GM19238 (cell line): ENCODE measurements at regions not wholly inside any gene's neighbourhood (a gene's known extent, or its start where the extent isn't known, plus 50 kb on each side); places are given as distances from the start of the nearest gene placed in this dataset.

Experiments
- DNase-seq: peaks from one replicate; pipeline ENCODE4 v3.0.0; 2011; ENCODE audit warnings: low spot score; ENCODE audit not compliant: insufficient read length

DNA sequence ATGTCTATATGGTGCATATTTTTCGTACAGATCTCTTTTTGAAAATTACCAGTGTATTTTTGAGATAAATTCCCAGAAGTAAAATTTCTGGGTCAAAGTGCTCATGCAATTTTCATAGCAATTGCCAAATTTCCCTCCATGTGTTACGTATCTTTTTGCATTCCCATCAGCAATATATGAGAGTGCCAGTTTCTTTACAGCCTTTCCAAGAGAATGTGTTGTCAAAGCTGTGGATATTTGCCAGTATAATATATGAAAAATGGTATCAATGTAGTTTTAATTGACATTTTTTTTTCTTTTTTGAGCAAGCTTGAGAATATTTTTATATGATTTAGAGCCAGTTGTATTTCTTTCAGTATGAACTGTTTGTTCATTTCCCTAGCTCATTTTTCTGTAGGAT, 399.0 kb upstream of the KLF12 start:
- DNase-seq: no peak

DNA sequence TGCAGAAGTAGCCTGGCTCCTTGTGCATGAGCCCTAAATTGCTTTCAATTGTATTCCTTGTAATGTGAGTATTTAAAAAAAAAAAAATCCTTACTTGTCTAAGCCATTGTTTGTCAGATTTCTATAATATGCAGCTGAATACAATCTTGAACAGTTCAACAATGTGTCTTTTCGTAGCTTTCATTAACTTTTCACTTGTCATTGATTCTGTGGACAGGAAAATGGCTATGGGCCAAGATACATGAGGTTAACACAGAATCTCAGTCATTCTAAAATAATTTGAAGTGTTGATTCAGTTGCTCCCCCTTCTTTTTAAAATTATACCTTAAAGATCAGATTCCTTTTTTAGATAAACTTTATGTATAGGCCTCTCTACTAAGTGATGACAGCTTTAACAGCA, 395.8 kb upstream of the KLF12 start:
- DNase-seq: no peak

DNA sequence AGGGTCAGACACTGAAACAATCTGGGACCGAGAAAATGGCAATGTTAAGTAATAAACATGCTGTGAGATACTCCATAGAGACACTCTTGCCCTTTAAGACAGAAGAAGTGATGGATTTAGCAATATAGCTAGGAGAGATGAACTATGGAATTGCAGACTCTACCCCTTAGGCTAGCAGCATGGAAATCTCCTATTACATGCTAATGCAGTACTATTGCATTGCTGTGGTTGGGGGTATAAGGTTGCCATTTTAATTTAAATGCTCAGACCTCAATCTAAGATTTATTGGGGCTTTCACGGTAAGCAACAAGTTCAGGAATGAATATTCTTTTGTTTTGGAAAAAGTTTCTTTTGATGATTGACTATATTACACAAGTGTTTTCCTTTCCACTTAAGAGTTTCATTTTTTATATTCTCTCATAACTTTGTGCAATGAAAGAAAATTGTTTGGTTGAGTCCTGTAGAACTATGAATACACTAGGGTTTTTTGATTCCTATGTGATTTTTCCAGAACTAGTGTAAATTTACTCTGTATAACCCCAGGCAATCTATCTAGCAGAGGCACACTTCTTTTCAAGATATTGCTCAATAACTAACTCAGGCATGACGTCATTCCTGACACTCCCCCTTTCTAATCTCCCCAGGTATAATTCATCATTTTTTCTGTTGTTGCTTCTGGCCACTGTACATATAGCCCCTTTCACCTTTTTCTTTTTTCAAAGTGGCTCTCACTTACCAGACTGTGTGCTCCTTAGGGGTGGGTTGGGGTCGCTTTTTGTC, 394.7 kb upstream of the KLF12 start:
- no peak for DNase-seq

DNA sequence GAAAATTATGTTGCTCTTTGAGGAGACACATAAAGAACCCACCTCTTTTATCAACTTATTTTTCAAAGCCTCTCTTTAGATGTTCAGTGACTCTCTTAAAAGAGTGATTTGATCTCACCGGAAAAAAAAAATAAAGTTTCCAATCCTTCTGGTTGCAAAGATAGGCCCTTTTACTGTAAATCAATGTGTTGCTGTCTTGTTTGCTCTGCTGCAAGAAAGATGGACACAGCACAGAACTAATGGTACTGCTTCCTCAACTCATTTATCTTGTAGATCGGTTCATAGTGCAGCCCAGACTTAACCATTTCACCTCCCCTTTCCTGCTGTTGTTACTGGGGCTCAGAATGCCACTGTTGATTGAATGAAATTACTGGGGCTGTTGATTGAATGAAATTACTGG, 388.9 kb upstream of the KLF12 start:
- DNase-seq: no peak

DNA sequence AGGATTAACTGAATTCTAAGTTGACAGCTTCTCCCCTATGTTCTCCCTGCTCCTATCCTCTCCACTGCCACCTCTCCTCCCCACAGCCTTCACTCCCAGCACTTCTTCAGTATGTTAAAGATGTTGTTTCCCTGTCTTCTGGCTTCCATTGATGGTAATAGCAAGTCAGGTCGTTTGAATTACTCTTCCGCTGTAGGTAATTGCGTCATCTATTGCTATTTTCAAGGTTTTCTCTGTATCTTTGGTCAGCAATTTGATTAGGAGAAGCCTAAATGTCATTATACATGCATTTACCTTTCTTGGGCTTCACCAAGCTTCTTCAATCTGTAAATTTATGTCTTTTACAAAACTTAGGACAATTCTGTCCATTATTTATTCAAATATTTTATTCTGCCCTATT, 377.3 kb upstream of the KLF12 start:
- no peak for DNase-seq

DNA sequence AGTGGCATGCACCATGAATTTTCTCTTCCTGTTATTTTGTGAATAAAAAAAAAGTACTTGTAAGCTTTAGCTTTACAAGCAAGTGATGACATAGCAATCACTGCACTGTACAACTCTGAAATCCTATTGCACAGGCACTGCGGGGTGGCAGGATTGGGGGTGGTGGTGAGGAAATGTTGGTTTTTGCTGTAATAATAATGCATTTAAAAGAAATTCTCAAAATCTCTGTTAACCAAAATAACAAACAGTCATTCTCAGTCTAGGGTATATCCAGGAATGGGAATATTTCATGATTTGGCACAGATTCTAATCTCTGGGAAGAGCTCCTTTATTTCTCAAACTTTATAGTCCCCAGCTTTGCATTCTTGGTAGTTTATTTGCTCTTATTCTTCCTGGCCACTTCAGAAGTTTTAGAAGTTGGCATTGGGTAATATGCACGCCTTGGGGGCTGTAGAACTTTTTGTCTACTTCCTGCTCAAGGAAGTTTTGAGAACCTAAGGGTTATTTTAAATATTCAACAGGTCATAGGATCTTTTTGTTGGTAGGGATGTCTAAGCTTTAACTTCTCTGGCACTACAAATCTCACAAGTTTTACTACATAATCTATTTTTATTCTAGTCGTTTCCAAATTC, 353.0 kb upstream of the KLF12 start:
- no peak for DNase-seq

DNA sequence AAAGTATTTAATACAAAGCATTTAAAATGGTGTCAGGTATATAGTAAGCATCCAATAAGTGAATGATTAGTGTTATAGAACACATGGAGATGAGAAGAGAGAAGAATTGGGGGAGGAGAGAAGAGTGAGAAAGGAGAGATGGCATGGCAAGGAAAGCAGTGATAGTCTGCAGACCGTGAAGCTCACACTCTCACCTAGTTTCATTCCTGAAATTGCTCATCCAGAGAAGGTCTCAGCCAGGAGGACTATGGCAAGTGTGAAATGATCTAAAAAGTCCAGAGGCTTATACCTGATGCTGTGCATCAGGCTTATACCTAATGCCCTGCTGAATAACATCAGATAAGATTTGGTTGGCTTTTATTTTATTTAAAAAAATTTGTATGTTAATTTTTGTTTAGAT, 351.6 kb upstream of the KLF12 start:
- DNase-seq: no peak

DNA sequence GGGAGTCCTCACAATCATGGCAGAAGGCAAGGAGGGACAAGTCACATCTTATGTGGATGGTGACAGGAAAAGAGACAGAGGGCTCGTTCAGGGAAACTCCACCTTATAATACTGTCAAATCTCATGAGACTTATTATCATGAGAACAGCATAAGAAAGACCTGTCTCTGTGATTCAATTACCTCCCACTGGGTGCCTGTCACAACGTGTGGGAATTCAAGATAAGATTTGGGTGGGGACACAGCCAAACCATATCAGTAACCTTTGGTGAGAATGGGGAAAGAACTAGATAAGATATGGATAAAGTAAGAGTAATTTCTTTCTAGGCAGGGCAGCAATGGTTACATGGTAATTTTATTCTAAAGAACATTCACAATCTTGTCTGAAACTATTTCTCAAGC, 344.9 kb upstream of the KLF12 start:
- no peak for DNase-seq

DNA sequence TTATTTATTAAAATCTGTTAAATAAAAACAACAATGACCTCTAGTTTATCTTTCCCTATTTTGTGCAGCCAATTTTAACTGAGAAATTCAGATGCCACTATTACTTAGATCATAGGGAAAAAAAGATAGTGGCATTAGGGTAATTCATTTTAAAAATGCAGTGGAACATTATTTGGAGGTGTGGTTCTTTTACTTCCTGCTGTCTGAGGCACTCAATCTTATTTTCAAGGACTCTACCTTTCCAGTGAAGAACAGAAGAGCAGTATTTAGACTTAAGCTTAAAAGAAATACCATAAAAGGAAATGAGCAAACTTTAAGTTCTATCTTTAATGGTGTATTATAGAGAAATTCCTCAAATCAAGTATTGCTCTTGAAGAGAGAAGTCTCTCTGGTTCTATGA, 342.6 kb upstream of the KLF12 start:
- DNase-seq: no peak

DNA sequence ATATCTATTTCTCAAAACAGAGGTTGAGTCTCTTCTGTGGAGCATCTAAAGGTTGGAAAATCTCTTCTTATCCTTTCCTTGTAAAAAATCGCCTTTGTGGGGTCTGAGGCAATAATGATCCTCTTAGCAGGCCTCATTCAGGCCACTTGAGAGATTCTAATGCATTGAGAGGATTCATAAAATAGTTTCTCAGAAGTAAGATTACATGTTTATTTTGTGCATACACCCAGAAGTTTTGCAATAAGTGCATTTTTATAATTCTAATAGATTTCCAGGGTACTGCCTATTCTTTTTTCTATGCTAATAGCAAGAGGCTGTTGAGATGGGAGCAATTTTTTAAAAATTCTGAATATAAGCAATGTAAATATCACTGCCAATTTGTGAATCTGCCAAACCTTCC, 342.2 kb upstream of the KLF12 start:
- no peak for DNase-seq

DNA sequence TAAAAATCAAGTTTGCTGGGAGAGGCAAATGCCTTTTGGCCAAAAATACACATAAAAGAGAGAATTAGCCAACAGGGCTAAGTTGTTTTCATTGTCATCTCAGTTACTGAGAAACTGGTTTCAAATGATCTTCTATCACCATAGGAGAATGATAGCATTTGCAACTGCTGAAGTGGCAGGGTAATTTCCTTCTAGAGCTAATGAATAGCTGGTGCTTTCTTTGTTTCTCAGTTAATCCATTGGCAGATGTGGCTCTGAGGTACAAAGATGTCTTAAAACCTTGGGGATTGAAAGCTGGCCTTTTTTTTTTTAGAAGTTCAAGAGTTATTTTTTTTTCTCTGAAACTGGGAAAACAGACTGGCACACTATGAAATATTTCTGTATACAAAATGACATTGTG, 332.7 kb upstream of the KLF12 start:
- no peak for DNase-seq

DNA sequence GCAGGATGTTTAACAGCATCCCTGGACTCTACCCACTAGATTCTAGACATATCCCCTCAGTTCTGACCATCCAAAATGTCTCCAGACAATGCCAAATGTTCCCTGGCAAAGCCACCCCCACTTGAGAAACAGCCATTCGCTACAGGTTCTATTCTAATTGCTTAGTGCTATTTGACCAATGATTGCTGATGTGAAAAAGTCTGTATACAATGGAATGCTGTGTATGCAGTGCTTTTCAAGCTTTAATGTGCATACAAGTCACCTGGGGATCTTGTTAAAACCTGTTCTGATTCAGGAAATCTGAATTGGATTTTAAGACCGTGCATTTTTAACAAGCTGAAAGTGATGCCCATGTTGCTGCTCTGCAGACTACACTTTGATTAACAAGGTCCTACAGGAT, 331.8 kb upstream of the KLF12 start:
- no peak for DNase-seq

DNA sequence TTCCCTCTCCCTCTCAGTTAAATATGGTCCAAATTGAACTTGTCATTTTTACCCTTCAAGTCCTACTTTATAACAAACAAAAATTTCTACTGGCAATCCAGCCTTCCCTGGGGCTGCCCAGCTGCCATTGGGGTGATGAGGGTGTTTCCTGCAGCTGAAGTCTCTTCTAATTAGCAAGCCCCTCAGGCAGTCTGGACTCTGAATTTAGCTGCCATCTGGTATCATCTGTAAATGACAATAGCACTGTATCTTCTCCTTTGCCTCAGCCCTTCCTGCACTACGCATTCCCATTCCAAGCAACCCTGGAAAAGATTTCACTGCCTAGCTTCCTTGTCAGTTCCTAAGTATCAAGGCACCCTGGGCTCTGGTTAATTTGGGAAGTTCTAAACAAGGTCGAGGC, 331.1 kb upstream of the KLF12 start:
- DNase-seq: no peak

DNA sequence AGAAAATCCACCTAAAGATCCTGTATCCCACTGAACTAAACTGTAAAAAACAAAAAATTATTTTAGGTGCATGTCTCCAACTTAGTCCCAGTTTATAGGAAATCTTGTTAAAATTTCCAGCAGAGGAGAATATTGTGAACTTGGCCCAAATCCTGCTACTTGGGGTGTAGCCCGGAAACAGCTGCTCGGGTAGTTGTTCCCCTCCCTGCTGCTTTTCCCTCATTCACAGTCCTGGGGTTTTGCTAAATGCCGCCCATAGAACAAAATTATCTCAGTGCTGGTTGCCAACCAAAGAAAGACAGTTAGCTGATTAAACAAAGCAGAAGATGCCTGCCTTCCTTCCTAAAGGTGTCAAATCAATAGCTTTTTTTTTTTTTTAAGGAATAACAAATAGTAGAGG, 330.5 kb upstream of the KLF12 start:
- no peak for DNase-seq

DNA sequence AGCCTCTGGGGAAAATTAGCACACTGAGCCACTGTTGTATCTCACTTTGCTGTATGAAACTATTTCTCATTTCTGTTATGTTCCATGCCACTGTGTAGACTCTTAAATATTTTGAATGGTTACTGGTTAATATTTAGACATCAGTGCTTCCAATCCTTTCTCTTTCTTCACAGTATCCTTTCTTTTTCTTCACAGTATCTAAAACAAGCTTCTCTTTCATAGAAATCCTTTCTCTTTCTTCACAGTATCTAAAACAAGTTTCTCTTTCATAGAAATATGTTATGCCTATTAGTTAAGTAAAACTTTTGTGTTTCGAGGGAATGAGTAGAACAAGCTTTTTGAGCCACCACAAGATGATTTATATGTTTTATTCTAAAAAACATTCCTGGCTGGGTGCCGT, 326.8 kb upstream of the KLF12 start:
- no peak for DNase-seq

DNA sequence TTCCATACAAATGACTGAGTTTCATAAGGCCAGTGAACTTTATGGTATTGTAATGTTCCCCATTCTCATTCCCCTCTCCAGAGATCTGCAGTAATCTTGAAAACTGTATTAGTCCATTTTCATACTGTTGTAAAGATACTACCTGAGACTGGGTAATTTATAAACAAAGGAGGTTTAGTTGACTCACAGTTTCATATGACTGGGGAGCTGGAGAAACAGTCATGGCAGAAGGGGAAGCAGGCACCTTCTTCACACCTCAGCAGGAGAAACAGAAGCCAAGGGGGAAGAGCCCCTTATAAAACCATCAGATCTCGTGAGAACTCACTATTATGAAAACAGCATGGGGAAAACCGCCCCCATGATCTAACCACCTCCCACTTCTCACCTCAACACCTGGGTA, 318.7 kb upstream of the KLF12 start:
- no peak for DNase-seq

DNA sequence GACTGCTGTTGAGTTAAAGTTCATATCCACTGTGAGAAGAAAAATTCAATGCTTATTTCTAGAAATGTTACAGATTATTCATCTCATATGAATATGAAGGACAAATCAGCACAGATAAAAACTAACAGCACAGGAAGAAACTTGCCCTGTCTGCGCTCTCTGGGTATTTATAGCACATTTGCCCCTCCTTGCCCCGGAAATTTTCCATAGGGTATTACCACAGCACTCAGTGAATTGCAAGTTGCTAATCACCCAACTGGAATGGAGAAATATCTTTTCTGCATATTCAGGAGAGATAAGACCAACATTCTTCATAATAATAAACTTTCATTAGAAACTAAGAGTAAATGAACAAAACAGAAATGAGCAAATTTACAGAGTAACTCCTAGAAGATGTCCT, 318.0 kb upstream of the KLF12 start:
- no peak for DNase-seq

DNA sequence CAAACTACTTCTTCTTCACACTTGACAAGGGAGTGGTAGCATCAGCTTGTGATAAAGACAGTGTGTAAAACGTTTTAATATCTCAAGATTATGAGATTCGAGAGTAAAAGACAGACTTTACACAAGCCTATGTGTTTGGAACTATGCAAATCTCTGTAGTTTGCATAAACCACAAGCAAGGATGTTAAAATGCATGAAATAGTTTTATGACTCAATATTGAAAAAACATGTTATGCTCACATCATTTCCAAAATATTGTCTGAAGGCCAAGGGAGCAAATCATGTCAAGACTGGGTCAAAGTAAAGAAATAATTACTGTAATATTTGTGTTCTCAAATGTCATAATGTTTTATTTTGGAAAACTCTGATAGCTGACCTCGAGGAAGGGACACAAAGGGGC, 316.8 kb upstream of the KLF12 start:
- DNase-seq: no peak

DNA sequence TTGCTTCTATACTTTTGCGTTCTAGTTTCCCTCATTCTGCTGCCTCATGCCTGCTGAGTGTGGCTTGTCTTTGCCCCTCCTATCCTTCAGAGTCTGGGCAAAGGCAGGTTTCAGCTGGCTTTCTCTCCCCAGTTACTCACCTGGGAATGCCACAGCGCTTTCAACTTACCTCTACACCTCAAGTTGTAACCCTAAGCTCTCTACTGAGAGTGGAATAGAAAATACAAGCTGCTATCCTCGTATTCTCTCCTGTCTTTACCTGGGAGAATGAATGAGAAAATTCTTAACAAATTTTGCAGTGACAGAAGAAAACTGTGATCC, 316.3 kb upstream of the KLF12 start:
- DNase-seq: no peak

DNA sequence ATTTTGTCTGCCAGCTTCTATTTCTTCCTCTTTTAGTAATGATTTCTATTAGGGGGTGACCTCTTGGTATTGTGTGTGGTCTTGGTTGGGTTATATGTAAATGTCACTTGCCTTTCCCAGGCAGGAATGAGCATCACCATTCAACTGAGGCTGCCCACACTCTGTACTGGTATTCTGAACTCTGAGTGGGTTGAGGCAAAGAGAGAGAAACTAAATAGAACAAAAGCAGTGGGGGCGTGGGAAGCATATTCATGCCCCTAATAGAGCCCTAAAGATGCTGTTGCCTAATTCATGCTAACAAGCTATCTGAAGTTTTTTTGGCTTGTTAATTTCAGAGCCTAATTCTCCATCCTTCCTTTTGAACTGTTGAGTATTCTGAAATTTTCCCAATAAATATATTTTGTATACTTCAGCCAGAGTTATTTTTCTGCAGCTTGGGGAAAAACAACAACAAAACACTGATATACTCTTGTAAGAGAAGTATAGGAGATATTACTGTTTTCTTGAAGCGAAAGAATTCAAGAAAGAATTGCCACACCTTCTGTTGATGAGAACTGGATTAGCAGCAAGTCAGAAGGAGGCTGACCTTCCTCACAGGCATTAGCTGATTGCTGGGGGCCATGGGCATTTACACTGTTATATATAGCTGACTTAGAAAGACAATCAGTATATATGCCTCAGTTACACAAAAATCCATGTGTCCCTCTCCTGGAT, 315.8 kb upstream of the KLF12 start:
- no peak for DNase-seq

DNA sequence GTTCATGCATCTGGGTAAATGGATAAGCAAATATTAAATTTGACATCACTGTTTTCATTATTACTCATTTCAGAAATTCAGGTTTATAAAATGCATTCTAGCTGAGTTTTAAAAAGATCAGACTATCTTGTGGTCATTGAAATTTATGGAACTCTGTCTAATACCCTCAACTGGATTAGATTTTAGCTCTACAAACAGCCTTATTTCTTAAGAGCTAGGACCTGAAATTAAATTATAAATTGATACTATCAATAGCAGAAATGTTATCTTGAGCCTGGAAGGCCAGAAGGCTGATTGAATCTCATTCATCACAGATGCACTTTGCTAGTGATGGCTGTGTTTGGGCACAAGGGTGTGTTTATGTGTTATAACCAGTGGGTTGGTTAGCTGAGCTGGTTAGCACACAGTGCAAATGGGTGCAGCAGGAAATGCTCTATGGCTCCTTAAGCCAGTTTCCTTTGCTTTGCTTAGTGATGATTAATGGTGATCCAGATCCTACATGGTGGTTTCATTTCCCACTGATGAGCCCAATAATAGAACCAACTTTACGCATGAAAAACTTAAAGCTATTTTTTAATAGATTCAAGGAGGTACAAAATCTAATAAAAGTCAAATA, 310.8 kb upstream of the KLF12 start:
- DNase-seq: no peak

DNA sequence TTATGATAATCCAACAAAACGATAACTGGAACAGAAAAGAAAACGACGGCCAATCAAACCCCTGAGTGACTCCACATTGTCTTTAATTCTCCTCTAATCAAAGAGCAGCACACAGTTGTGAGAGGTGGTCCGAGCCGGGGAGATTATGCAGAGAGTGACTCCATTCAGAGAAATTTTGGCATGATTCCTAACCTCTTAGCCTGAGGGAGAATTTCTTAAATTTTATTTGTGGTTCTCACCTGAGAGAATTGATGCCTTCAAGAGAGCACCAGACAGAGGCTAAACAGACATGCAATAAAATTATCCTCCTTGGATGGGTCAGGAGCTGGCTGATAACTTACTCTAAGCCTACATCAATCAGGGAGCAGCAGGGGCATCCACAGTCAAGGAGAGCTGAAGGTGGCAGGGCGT, 310.0 kb upstream of the KLF12 start:
- no peak for DNase-seq

DNA sequence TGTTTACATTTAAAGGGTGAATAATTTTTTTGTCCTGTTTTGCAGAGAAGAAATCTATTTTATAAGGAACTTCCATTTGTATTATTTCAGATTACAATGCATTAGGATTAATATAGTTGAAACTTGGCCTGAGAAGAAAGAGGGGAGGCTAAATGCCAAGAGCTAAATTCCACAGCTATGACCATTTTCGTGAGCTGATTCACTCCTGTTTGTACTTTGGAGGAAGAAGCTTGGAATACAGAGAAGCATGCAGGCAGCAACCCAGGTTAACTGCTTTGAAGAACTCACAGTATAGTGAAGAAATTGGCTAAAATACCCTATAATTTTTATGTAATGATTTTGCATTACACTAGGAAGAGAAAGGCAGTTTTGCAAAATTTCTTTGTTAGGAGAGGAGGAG, 309.4 kb upstream of the KLF12 start:
- no peak for DNase-seq
